Neural cell (in vitro differentiated cells): ENCODE measurements at regions not wholly inside any gene's neighbourhood (a gene's known extent, or its start where the extent isn't known, plus 50 kb on each side); places are given as distances from the start of the nearest gene placed in this dataset.

Experiments used
- H2AFZ ChIP-seq: fragments of 200-600, 300-800 bp; sonication (generic), shearing (Covaris generic); 2 replicates; pipeline ENCODE4 v1.6.0; 2014; ENCODE audit warnings: low read depth, mild to moderate bottlenecking, antibody characterized with exemption, low read length, moderate library complexity
- H3F3A ChIP-seq: fragments of 200-600 bp; shearing (Covaris generic); 2 replicates; pipeline ENCODE4 v1.6.1; 2016; ENCODE audit warnings: mild to moderate bottlenecking, moderate library complexity, mixed read lengths, antibody characterized with exemption, low read length; ENCODE audit not compliant: insufficient read depth, poor library complexity, severe bottlenecking
- H3K27ac ChIP-seq: fragments of 200-600, 300-800 bp; sonication (generic), shearing (Covaris generic); 2 replicates; pipeline ENCODE4 v1.5.1; 2014; ENCODE audit warnings: mild to moderate bottlenecking, low read length, moderate library complexity
- H3K27me3 ChIP-seq: fragments of 300-800, 200-600 bp; sonication (generic), shearing (Covaris generic); 2 replicates; pipeline ENCODE4 v1.6.0; 2014; ENCODE audit warnings: mild to moderate bottlenecking, low read depth, low read length, moderate library complexity; ENCODE audit not compliant: insufficient read depth
- H3K36me3 ChIP-seq: fragments of 300-800, 200-600 bp; sonication (generic), shearing (Covaris generic); 2 replicates; pipeline ENCODE4 v1.5.1; 2014; ENCODE audit warnings: mild to moderate bottlenecking, antibody characterized with exemption, low read length, moderate library complexity; ENCODE audit not compliant: insufficient read depth
- H3K4me2 ChIP-seq: fragments of 300-800, 200-600 bp; sonication (generic), shearing (Covaris generic); 2 replicates; pipeline ENCODE4 v1.6.0; 2014; ENCODE audit warnings: mild to moderate bottlenecking, low read length
- H3K4me3 ChIP-seq: fragments of 300-800, 200-600 bp; sonication (generic), shearing (Covaris generic); 2 replicates; pipeline ENCODE4 v1.5.1; 2014; ENCODE audit warnings: mild to moderate bottlenecking, low read length, moderate library complexity
- H3K79me2 ChIP-seq: fragments of 200-600 bp; shearing (Covaris generic); replicated peaks from 2 replicates; pipeline ENCODE4 v1.6.0; 2014; ENCODE audit warnings: mild to moderate bottlenecking, low read length, moderate library complexity; ENCODE audit not compliant: insufficient read depth
- H3K9ac ChIP-seq: fragments of 300-800, 200-600 bp; sonication (generic), shearing (Covaris generic); 2 replicates; pipeline ENCODE4 v1.6.1; 2016; ENCODE audit warnings: mild to moderate bottlenecking, low read length, mixed read lengths
- H3K9me2 ChIP-seq: fragments of 200-600 bp; shearing (Covaris generic); 2 replicates; pipeline ENCODE4 v1.6.1; 2016; ENCODE audit warnings: mild to moderate bottlenecking, low read length, mixed read lengths; ENCODE audit not compliant: insufficient read depth
- H3K9me3 ChIP-seq: fragments of 200-600, 300-800 bp; sonication (generic), shearing (Covaris generic); 2 replicates; pipeline ENCODE4 v1.6.1; 2016; ENCODE audit warnings: mild to moderate bottlenecking, mixed run types, low read length, moderate library complexity, mixed read lengths
- H4K20me1 ChIP-seq: fragments of 200-600 bp; shearing (Covaris generic); 2 replicates; pipeline ENCODE4 v1.6.1; 2016; ENCODE audit warnings: mild to moderate bottlenecking, mixed run types; ENCODE audit not compliant: insufficient read depth
- CTCF ChIP-seq: fragments of 450-650 bp; IDR thresholded peaks from 2 replicates; pipeline ENCODE4 v1.5.1; 2014; ENCODE audit warnings: antibody characterized with exemption, mild to moderate bottlenecking, moderate library complexity; ENCODE audit not compliant: poor library complexity, severe bottlenecking
- EP300 ChIP-seq: fragments of 450-650 bp; conservative IDR thresholded peaks from 2 replicates; pipeline ENCODE4 v1.6.1; 2014; ENCODE audit warnings: antibody characterized with exemption, mild to moderate bottlenecking, moderate library complexity; ENCODE audit not compliant: poor library complexity, severe bottlenecking
- EZH2 ChIP-seq: fragments of 200-600, 300-800 bp; shearing (Covaris generic), sonication (generic); IDR thresholded peaks from 2 replicates; pipeline ENCODE4 v1.6.1; 2014; ENCODE audit warnings: antibody characterized with exemption, low read length, borderline replicate concordance, mild to moderate bottlenecking; ENCODE audit not compliant: insufficient read depth, poor library complexity, severe bottlenecking
- MXI1 ChIP-seq: fragments of 450-650 bp; conservative IDR thresholded peaks from 2 replicates; pipeline ENCODE4 v1.6.1; 2014; ENCODE audit warnings: antibody characterized with exemption, mild to moderate bottlenecking; ENCODE audit not compliant: poor library complexity, severe bottlenecking
- POLR2AphosphoS5 ChIP-seq: IDR thresholded peaks from 2 replicates; pipeline ENCODE4 v1.6.1; 2012
- RAD21 ChIP-seq: fragments of 450-650 bp; conservative IDR thresholded peaks from 2 replicates; pipeline ENCODE4 v1.6.1; 2014; ENCODE audit warnings: antibody characterized with exemption, mild to moderate bottlenecking, moderate library complexity
- REST ChIP-seq: IDR thresholded peaks from 2 replicates; pipeline ENCODE4 v1.6.1; 2012; ENCODE audit warnings: borderline replicate concordance
- SMC3 ChIP-seq: fragments of 450-650 bp; conservative IDR thresholded peaks from 2 replicates; pipeline ENCODE4 v1.6.1; 2014; ENCODE audit warnings: antibody characterized with exemption, mild to moderate bottlenecking, moderate library complexity; ENCODE audit not compliant: poor library complexity
- TAF1 ChIP-seq: IDR thresholded peaks from 2 replicates; pipeline ENCODE4 v1.6.1; 2012; ENCODE audit warnings: low read depth

GRCh38 chr9:30574355-30575151 lies 1809.9 kb upstream of the ACO1 start:
- TF ChIP-seq SMC3 (no peak), EP300 (no peak), REST (no peak), MXI1 (no peak), TAF1 (no peak), POLR2AphosphoS5 (no peak), CTCF (no peak), EZH2 (no peak), RAD21 (no peak)
- no peaks in the 10 kb centered on the region for H4K20me1 ChIP-seq
- no peaks in the 10 kb centered on the region for H3F3A ChIP-seq
- H3K36me3 ChIP-seq: no peaks in the 10 kb centered on the region
- no peak overlapping the region for H3K27ac ChIP-seq
- no peaks in the 10 kb centered on the region for H3K27me3 ChIP-seq
- H3K4me3 ChIP-seq: no peak overlapping the region
- no peaks in the 10 kb centered on the region for H3K9me2 ChIP-seq
- no peaks in the 10 kb centered on the region for H3K79me2 ChIP-seq
- H2AFZ ChIP-seq: no peak overlapping the region
- no peak overlapping the region for H3K4me2 ChIP-seq
- H3K9me3 ChIP-seq: no peaks in the 10 kb centered on the region
- H3K9ac ChIP-seq: no peak overlapping the region

DNA sequence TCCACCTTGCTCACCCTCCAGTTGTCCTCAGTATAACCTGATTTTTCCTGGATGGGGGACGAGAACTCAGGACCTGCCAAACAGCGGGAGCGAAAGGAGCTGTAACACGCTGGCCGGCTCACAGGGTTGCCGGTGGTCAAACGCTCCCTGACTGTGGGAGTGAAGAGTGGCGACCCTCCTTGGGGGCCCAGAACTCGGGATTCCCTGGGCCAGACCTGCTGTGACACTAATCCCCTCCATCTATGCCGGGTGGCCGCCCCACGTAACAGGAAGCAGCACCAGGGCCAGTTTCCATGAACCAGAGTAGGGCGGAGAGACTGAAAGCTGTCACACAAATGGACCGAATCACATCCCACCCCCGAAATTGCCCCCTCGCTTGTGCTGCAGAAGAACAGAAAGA lies 1809.2 kb upstream of the ACO1 start:
- Histone ChIP-seq H3K4me3 (no peak overlapping the region), H3K9me2 (no peaks in the 10 kb centered on the region)
- TF ChIP-seq EZH2 (no peak), CTCF (no peak), RAD21 (no peak), TAF1 (no peak), POLR2AphosphoS5 (no peak), EP300 (no peak), MXI1 (no peak), SMC3 (no peak), REST (no peak)

More for the DNA sequence above, 1809.2 kb upstream of the ACO1 start:
- Histone ChIP-seq H3K27ac (no peak overlapping the region), H3K79me2 (no peaks in the 10 kb centered on the region), H2AFZ (no peak overlapping the region), H3K9ac (no peak overlapping the region), H4K20me1 (no peaks in the 10 kb centered on the region), H3K9me3 (no peaks in the 10 kb centered on the region), H3K27me3 (no peaks in the 10 kb centered on the region), H3F3A (no peaks in the 10 kb centered on the region), H3K4me2 (no peak overlapping the region), H3K36me3 (no peaks in the 10 kb centered on the region)
